Psoas muscle (tissue), 7 donors: ENCODE measurements at regions not wholly inside any gene's neighbourhood (a gene's known extent, or its start where the extent isn't known, plus 50 kb on each side); places are given as distances from the start of the nearest gene placed in this dataset.

Source experiments
- ATAC-seq, 4 donors: fragments of 200-7000 bp; cut with Tn5 transposase; one replicate each; pipeline ENCODE4 v1.9.1; 2020; ENCODE audit warnings: moderate library complexity in 3 of 4, mild to moderate bottlenecking in 2 of 4
- DNase-seq, 2 donors: peaks; one replicate each; pipeline ENCODE4 v3.0.0-alpha.2; 2020
- H3K27ac ChIP-seq: fragments of 200-600 bp; one replicate; pipeline ENCODE4 v1.8.0; 2022
- H3K27me3 ChIP-seq, 3 donors: fragments of 200-600 bp in 1 of 3; one replicate each; pipeline versions ENCODE4 v1.6.1 to v1.8.0; 2013 to 2022; ENCODE audit warnings: low read length in 2 of 3, mild to moderate bottlenecking in 2 of 3, moderate library complexity in 1 of 3; ENCODE audit not compliant: insufficient read depth in 3 of 3
- H3K36me3 ChIP-seq, 2 donors: fragments of 200-600 bp in 1 of 2; one replicate each; pipeline versions ENCODE4 v1.6.1 to v1.8.0; 2013 to 2022; ENCODE audit warnings: low read depth in 1 of 2, mild to moderate bottlenecking in 1 of 2, moderate library complexity in 1 of 2; ENCODE audit not compliant: insufficient read depth in 1 of 2
- H3K4me1 ChIP-seq: fragments of 200-600 bp; one replicate; pipeline ENCODE4 v1.8.0; 2022
- H3K4me3 ChIP-seq: fragments of 200-600 bp; one replicate; pipeline ENCODE4 v1.8.0; 2022; ENCODE audit warnings: mild to moderate bottlenecking
- H3K9me3 ChIP-seq: fragments of 200-600 bp; one replicate; pipeline ENCODE4 v1.8.0; 2022
- WGBS, 3 donors: extraction: QIAGEN DNeasy Blood & Tissue Kit; methylation state at CpG; one replicate each; pipeline versions ENCODE4 v1.1.6 to v1.1.7; 2013; 5-methylcytosine and 5-hydroxymethylcytosine counted together
- intact Hi-C, 2 donors: fragments of 100-400 bp; cut with DNase I; formaldehyde crosslinking; loops; one replicate each; pipeline versions ENCODE4 v1.11.0 to v1.14.2; 2022
- TF ChIP-seq, protein P1 (sequence below): fragments of 200-600 bp; IDR thresholded peaks from one replicate; pipeline ENCODE4 v1.8.0; 2022; ENCODE audit warnings: antibody characterized with exemption
- donor health status: healthy with polysubstance abuse.
- donor health status: DM: no; HTN: no; CAD: no; lungs with moderate emphysema.
- donor health status: Bipolar disorder and iron deficiency.
- donor health status: healthy.
- donor health status: DM: yes; HTN: yes; CAD: no.
- donor health status: DM: no; HTN: no; CAD: no.
- donor health status: DM: yes; HTN: yes; CAD: no.

DNA sequence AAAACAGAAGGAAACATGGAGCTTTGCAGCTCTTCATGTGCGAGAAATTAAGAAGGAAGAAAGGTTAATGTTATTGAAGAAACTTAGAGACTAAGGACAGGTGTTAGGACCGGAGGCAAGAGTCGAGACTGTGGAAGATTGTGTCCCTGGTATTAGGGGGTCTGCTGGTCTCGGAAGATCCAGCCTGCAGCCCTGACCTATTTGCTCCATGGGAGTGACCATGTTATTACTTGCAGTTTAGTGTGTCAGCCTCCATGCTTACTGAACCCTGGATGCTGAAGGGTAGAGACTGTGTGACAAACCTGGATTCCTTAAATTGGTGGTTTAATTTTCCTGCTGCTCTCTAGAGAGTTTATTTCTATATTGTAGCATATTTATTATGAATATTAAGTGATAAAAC lies 580.6 kb downstream of the NOVA1 start:
- WGBS, 3 donors = 46 to 52% (median 52%) methylated on average over 4 of the region's 4 CpGs
- no peaks in the 10 kb centered on the region for H3K27me3 ChIP-seq
- no peaks in the 10 kb centered on the region for H3K9me3 ChIP-seq
- no peaks in the 10 kb centered on the region for H3K36me3 ChIP-seq
- no peak overlapping the region for H3K4me3 ChIP-seq
- DNase-seq = no peak
- H3K4me1 ChIP-seq = no peaks in the 10 kb centered on the region
- TF ChIP-seq, protein P1, sequence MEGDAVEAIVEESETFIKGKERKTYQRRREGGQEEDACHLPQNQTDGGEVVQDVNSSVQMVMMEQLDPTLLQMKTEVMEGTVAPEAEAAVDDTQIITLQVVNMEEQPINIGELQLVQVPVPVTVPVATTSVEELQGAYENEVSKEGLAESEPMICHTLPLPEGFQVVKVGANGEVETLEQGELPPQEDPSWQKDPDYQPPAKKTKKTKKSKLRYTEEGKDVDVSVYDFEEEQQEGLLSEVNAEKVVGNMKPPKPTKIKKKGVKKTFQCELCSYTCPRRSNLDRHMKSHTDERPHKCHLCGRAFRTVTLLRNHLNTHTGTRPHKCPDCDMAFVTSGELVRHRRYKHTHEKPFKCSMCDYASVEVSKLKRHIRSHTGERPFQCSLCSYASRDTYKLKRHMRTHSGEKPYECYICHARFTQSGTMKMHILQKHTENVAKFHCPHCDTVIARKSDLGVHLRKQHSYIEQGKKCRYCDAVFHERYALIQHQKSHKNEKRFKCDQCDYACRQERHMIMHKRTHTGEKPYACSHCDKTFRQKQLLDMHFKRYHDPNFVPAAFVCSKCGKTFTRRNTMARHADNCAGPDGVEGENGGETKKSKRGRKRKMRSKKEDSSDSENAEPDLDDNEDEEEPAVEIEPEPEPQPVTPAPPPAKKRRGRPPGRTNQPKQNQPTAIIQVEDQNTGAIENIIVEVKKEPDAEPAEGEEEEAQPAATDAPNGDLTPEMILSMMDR = no peak
- no peak overlapping the region for H3K27ac ChIP-seq
- intact Hi-C loops = no loop called here
- no peak for ATAC-seq

DNA sequence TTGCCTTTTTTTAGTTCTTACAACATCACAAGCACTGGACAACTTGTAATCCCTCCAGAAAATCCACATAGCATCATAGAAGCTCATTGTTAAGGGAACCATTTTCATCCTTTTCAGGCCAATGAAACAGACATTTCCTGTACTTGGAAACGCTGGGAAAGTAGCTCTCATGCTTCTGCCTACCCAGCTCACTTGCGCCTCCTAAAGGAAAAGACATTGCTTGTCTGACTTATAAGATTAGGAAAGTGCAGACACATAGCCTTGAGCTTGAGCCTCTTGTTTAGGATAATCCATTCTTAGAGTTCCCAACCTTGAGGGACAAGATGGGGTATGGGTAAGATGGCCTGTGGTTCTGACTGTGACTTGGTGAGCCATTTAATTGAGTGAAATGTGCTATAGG lies 589.5 kb downstream of the NOVA1 start:
- TF ChIP-seq, protein P1 = no peak

DNA sequence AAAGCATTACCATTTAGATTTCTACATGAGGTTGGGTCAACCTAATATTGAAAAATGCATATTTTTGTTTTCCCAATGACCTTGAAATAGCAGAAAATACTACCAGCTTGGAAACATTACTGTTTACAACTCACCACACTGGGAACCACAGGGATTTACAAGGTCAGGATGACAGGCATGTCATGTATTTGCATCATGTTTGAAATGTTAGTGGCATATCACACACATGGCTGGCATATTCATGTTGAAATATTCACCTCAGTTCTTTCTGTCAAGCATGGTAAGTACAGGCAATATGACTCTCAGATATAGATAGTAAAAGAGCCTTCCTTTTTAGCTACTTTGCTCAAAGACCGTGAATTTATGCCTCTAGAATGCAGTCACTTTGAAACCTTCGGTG lies 593.5 kb downstream of the NOVA1 start:
- intact Hi-C loops = no loop called here
- H3K27ac ChIP-seq = no peak overlapping the region
- DNase-seq (no peak), ATAC-seq (no peak)
- WGBS, 3 donors = 84 to 87% (median 87%) methylated on average over 2 of the region's 2 CpGs
- no peaks in the 10 kb centered on the region for H3K27me3 ChIP-seq
- TF ChIP-seq, protein P1 = no peak
- no peaks in the 10 kb centered on the region for H3K4me1 ChIP-seq
- H3K4me3 ChIP-seq = no peak overlapping the region
- H3K9me3 ChIP-seq = no peaks in the 10 kb centered on the region
- H3K36me3 ChIP-seq = no peaks in the 10 kb centered on the region

More for the DNA sequence above, 589.5 kb downstream of the NOVA1 start:
- ATAC-seq = no peak
- Histone ChIP-seq H3K4me1 (no peaks in the 10 kb centered on the region), H3K27ac (no peak overlapping the region), H3K4me3 (no peak overlapping the region), H3K9me3 (peaks cover 3% of the 10 kb centered on the region), H3K36me3 (no peaks in the 10 kb centered on the region), H3K27me3 (no peaks in the 10 kb centered on the region)
- intact Hi-C loops = no loop called here
- WGBS, 3 donors = 37 to 51% (median 47%) methylated on average over 2 of the region's 2 CpGs
- no peak for DNase-seq

DNA sequence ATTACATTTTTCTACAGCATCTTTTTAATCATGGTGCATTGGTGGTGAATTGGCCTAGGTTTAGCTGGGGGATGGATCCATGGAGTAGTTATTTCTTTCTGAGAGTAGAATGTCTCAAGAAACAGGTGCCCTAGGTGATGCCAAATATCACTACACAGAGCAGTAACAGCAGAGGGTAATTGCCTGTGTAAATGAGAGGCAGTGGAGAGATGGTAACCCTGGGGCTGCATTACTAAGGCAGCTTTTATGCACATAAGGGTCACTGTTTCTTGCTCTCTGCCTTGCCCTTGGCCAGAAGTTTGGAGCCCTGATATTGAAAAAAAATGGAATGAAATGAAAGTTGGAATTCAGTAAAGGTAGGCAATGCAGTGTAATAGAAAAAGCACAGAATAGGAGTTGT lies 604.0 kb downstream of the NOVA1 start:
- H3K27ac ChIP-seq = no peak overlapping the region
- H3K27me3 ChIP-seq = no peaks in the 10 kb centered on the region
- no peaks in the 10 kb centered on the region for H3K36me3 ChIP-seq
- TF ChIP-seq, protein P1 = no peak
- intact Hi-C loops = no loop called here
- DNase-seq (no peak), ATAC-seq (no peak)
- no peaks in the 10 kb centered on the region for H3K4me1 ChIP-seq
- no peak overlapping the region for H3K4me3 ChIP-seq
- no peaks in the 10 kb centered on the region for H3K9me3 ChIP-seq

DNA sequence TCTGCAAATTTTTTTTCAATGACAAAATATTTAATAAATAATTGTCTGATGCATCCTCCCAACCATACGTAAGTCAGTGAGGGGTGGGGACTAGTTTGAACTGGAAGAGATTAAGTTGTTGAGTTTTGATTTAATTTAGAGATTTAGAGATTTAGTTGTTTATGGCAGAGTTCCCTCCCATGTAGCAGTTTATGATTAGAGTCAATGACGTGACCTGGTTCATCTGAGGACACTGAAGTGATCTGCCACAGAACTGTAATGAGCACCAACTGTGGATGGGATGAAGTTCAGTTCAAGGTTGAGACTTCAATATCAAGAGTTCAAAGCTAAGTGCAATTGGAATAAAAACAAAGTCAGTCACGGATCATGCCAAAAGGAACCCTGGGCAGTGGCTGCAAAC lies 609.3 kb downstream of the NOVA1 start:
- Histone ChIP-seq H3K27me3 (no peaks in the 10 kb centered on the region), H3K4me1 (no peaks in the 10 kb centered on the region), H3K4me3 (no peak overlapping the region), H3K36me3 (no peaks in the 10 kb centered on the region), H3K27ac (no peak overlapping the region), H3K9me3 (peaks cover 2% of the 10 kb centered on the region)
- 50 to 85% (median 71%) methylated on average over 3 of the region's 3 CpGs for WGBS, 3 donors
- ATAC-seq = no peak
- intact Hi-C loops = no loop called here
- TF ChIP-seq, protein P1 = no peak
- no peak for DNase-seq
